ENCODE measurements at regions not wholly inside any gene's neighbourhood (a gene's known extent, or its start where the extent isn't known, plus 50 kb on each side); places are given as distances from the start of the nearest gene placed in this dataset.
"Not testable (repeated sequence)": the region's sequence is repeated elsewhere in the genome, so short reads cannot be mapped to it uniquely, and the experiment has no call there.

- Mint-ChIP-seq H3K4me3 (ENCODE audit: low read depth) (no peak overlapping the region), H3K4me1 (ENCODE audit: low read depth) (peaks cover 9% of the 10 kb centered on the region), H3K9me3 (ENCODE audit: low read depth) (no peaks in the 10 kb centered on the region), H3K27ac (peak overlapping the region; percentile 31), H3K36me3 (ENCODE audit: insufficient read depth) (no peaks in the 10 kb centered on the region), H3K27me3 (no peaks in the 10 kb centered on the region)
- DNase-seq (ENCODE audit: low spot score, unreplicated experiment), result no peak
- TF ChIP-seq CTCF (IDR thresholded peaks at IDR 0.05; ENCODE audit: unreplicated experiment), result no peak
Observed at GRCh38 chr20:53792946-53793536, 199.4 kb upstream of the ZNF217 start.

GRCh38 chr20:53789989-53790675 is 196.5 kb upstream of the ZNF217 start:
- no peaks in the 10 kb centered on the region for H3K36me3 Mint-ChIP-seq (ENCODE audit: insufficient read depth)
- H3K4me3 Mint-ChIP-seq (ENCODE audit: low read depth), result no peak overlapping the region

DNA sequence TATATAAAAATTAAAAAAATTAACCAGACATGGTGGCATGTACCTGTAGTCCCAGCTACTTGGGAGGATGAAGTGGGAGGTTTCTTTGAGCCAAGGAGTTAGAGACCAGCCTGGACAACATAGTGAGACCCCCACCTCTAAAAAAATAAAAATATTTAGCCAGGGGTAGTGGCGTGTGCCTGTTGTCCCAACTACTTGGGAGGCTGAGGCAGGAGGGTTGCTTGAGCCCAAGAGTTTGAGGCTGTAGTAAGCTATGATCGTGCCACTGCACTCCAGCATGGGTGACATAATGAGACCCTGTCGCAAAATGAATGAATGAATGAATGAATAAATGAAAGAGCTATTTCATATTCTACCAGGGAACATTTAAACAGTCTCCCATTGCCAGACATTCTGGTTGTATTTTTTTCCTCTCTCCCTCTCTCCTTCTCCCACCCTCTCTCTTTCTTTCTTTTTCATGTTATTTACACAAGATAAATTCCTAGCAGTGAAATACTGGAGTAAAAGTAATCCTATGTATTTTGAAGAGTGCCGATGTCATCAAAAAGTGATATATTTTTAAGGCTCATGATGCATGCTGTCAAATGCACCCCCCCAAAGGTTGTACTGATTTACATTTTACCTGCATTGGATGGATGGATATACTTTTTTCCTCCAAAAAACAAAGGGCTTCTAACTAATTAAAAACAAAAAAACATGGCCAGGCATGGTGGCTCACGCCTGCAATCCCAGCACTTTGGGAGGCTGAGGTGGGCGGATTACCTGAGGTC is 194.8 kb upstream of the ZNF217 start:
- DNase-seq (ENCODE audit: low spot score, unreplicated experiment), result no peak
- H3K27ac Mint-ChIP-seq, result peak overlapping the region; percentile 28

More at GRCh38 chr20:53789989-53790675, 196.5 kb upstream of the ZNF217 start:
- H3K9me3 Mint-ChIP-seq (ENCODE audit: low read depth), result no peaks in the 10 kb centered on the region
- H3K27me3 Mint-ChIP-seq, result no peaks in the 10 kb centered on the region
- DNase-seq (ENCODE audit: low spot score, unreplicated experiment), result no peak
- H3K4me1 Mint-ChIP-seq (ENCODE audit: low read depth), result peaks cover 28% of the 10 kb centered on the region
- no peak overlapping the region for H3K27ac Mint-ChIP-seq
- no peak for TF ChIP-seq CTCF (IDR thresholded peaks at IDR 0.05; ENCODE audit: unreplicated experiment)

GRCh38 chr20:53787491-53787931 is 193.9 kb upstream of the ZNF217 start:
- not testable (repeated sequence) for H3K9me3 Mint-ChIP-seq (ENCODE audit: low read depth); H3K27me3 Mint-ChIP-seq; H3K4me3 Mint-ChIP-seq (ENCODE audit: low read depth); H3K27ac Mint-ChIP-seq; H3K36me3 Mint-ChIP-seq (ENCODE audit: insufficient read depth); DNase-seq (ENCODE audit: low spot score, unreplicated experiment)
- peaks cover 27% of the 10 kb centered on the region for H3K4me1 Mint-ChIP-seq (ENCODE audit: low read depth)

More for the DNA sequence above, 194.8 kb upstream of the ZNF217 start:
- H3K9me3 Mint-ChIP-seq (ENCODE audit: low read depth), result no peaks in the 10 kb centered on the region
- H3K27me3 Mint-ChIP-seq, result no peaks in the 10 kb centered on the region
- H3K4me3 Mint-ChIP-seq (ENCODE audit: low read depth), result no peak overlapping the region
- TF ChIP-seq CTCF (IDR thresholded peaks at IDR 0.05; ENCODE audit: unreplicated experiment), result no peak
- peaks cover 27% of the 10 kb centered on the region for H3K4me1 Mint-ChIP-seq (ENCODE audit: low read depth)
- no peaks in the 10 kb centered on the region for H3K36me3 Mint-ChIP-seq (ENCODE audit: insufficient read depth)

DNA sequence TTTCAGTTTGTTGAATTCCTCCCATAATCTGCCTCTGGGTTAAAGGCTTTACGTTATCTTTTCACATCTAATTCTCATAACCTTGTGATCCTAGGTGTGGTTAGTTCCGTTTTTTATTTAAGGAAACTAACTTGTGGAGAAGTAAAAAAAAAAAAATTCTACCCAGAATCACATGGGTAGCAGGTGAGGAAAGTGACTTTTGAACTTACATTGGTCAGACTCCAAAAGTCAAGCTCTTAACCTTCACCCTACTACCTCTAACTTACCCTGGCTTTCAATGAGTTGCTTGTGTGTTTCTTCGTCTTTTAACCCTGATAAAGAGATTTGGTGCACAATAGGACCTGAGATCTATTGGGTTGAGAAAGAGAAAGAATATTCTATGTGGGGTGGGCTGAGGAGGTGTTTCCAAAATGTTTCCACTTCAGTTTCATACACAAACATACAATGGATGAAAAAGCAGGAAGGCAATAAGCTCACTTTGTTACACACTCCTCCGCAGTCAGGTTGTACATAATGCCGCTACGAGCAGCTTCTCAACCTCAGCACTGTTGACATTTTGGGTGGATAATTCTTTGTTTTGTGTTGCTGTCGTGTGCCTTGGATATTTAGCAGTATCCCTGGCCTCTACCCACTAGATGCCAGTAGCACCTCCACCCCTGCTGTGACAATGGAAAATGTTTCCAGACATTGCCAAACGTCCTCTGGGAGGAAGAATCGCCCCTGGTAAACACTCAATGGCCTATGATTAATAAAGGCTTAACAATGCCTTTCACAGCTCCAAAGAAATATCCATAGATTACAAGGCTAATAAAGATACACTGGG is 193.0 kb upstream of the ZNF217 start:
- Mint-ChIP-seq H3K4me3 (ENCODE audit: low read depth) (peak overlapping the region; percentile 3), H3K36me3 (ENCODE audit: insufficient read depth) (no peaks in the 10 kb centered on the region), H3K27me3 (no peaks in the 10 kb centered on the region), H3K4me1 (ENCODE audit: low read depth) (peaks cover 27% of the 10 kb centered on the region), H3K27ac (peak overlapping the region; percentile 93), H3K9me3 (ENCODE audit: low read depth) (no peaks in the 10 kb centered on the region)
- DNase-seq (ENCODE audit: low spot score, unreplicated experiment), result no peak
- TF ChIP-seq CTCF (IDR thresholded peaks at IDR 0.05; ENCODE audit: unreplicated experiment), result no peak

Data from progenitor cell of endocrine pancreas (in vitro differentiated cells).